K562 (cell line): ENCODE measurements at regions not wholly inside any gene's neighbourhood (a gene's known extent, or its start where the extent isn't known, plus 50 kb on each side); places are given as distances from the start of the nearest gene placed in this dataset.

ENCODE experiments used
- ATAC-seq: fragments of 200-7000 bp; cut with Tn5 transposase; 3 replicates; pipeline ENCODE4 v1.9.1; 2020; ENCODE audit warnings: moderate library complexity
- BruUV-seq: library from RNA; stranded (reverse); fragments of 400-500 nt; replicated peaks from 2 replicates; lab custom pipeline; 2021; lab: Mats Ljungman, UMichigan
- CTCF ChIA-PET: fragments of 300-600 bp; formaldehyde crosslinking; extraction: SDS; loops from one replicate; lab custom pipeline; 2021; ENCODE audit warnings: low intra/inter-chr PET ratio; lab: Yijun Ruan, JAX
- POLR2A ChIA-PET: fragments of 300-600, 350-650 bp; sonication (Branson Sonifier 250); formaldehyde crosslinking; extraction: SDS; loops from one replicate; lab custom pipeline; 2021; ENCODE audit warnings: antibody characterized with exemption, inconsistent platforms; lab: Yijun Ruan, JAX
- DNase-seq, 4 experiments: peaks; one replicate each; pipeline versions ENCODE4 v3.0.0 to v3.0.0-alpha.2; 2011 to 2018; ENCODE audit warnings: low spot score in 3 of 4, mixed read lengths in 3 of 4; ENCODE audit errors: extremely low read depth in 1 of 4
- FAIRE-seq: peaks from 2 replicates; lab custom pipeline; 2011; peaks lifted over from hg19 to GRCh38; lab: Jason Lieb, UNC
- H2AFZ ChIP-seq: 2 replicates; pipeline ENCODE4 v1.6.0; 2011; ENCODE audit warnings: low read depth, low read length, control low read depth, inconsistent platforms
- H3K27ac ChIP-seq: fragments of 200-600 bp; 3 replicates; pipeline ENCODE4 v1.8.0; 2011; ENCODE audit warnings: low read depth, mild to moderate bottlenecking, control low read depth, inconsistent platforms, low read length, moderate library complexity, mixed read lengths; ENCODE audit errors: extremely low read depth
- H3K27me3 ChIP-seq, 2 experiments: fragments of 300-600 bp in 1 of 2; 2 replicates in 1 of 2; 3 replicates in 1 of 2; pipeline versions ENCODE4 v1.6.0 to v1.8.0; 2011; ENCODE audit warnings: inconsistent platforms in 2 of 2, low read length in 2 of 2, mild to moderate bottlenecking in 1 of 2, mixed read lengths in 1 of 2, moderate library complexity in 1 of 2; ENCODE audit not compliant: control insufficient read depth in 2 of 2, insufficient read depth in 2 of 2
- H3K36me3 ChIP-seq: fragments of 300-600 bp; 3 replicates; pipeline ENCODE4 v1.8.0; 2011; ENCODE audit warnings: mild to moderate bottlenecking, low read length, inconsistent platforms; ENCODE audit not compliant: control insufficient read depth, insufficient read depth
- H3K4me1 ChIP-seq, 2 experiments: fragments of 200-600 bp in 1 of 2; replicated peaks in 1 of 2; 2 replicates in 1 of 2; 3 replicates in 1 of 2; pipeline versions ENCODE4 v1.5.1 to v1.8.0; 2011; ENCODE audit warnings: inconsistent platforms in 2 of 2, low read length in 2 of 2, mild to moderate bottlenecking in 1 of 2, mixed read lengths in 1 of 2, moderate library complexity in 1 of 2; ENCODE audit not compliant: control insufficient read depth in 2 of 2, insufficient read depth in 2 of 2
- H3K4me2 ChIP-seq: 2 replicates; pipeline ENCODE4 v1.6.1; 2011; ENCODE audit warnings: low read length, control low read depth, inconsistent platforms, mixed read lengths; ENCODE audit not compliant: insufficient read depth
- H3K4me3 ChIP-seq: fragments of 200-600 bp; sonication (generic), shearing (Covaris generic); 2 replicates; pipeline ENCODE4 v1.5.1; 2016; ENCODE audit warnings: control low read depth, inconsistent platforms
- H3K79me2 ChIP-seq: fragments of 200-600 bp; 3 replicates; pipeline ENCODE4 v1.8.0; 2011; ENCODE audit warnings: low read length, inconsistent platforms; ENCODE audit not compliant: control insufficient read depth, insufficient read depth
- H3K9ac ChIP-seq, 2 experiments: 2 replicates each; pipeline versions ENCODE4 v1.6.0 to v1.6.1; 2011; ENCODE audit warnings: low read depth in 2 of 2, low read length in 2 of 2, control low read depth in 1 of 2, inconsistent platforms in 1 of 2, mild to moderate bottlenecking in 1 of 2, mixed read lengths in 1 of 2; ENCODE audit not compliant: insufficient read depth in 1 of 2
- H3K9me1 ChIP-seq: one replicate; pipeline ENCODE4 v1.6.0; 2011; ENCODE audit warnings: inconsistent platforms, mild to moderate bottlenecking, low read length, moderate library complexity; ENCODE audit not compliant: control insufficient read depth, insufficient read depth
- H3K9me3 ChIP-seq: replicated peaks from 2 replicates; pipeline ENCODE4 v1.5.1; 2011; ENCODE audit warnings: low read depth, low read length, inconsistent platforms; ENCODE audit not compliant: control insufficient read depth, insufficient read depth
- H4K20me1 ChIP-seq: replicated peaks from 2 replicates; pipeline ENCODE4 v1.6.1; 2011; ENCODE audit warnings: low read length, inconsistent platforms, mixed read lengths; ENCODE audit not compliant: control insufficient read depth, insufficient read depth
- KDM4B ChIP-seq, 2 experiments: fragments of 450-650 bp in 1 of 2; sonication (generic) in 1 of 2; IDR thresholded peaks; 2 replicates each; pipeline ENCODE4 v1.6.1; 2016 to 2017; ENCODE audit warnings: borderline replicate concordance in 2 of 2, antibody characterized with exemption in 1 of 2, low read depth in 1 of 2, mild to moderate bottlenecking in 1 of 2
- POLR2G ChIP-seq: fragments of 200-400 bp; formaldehyde crosslinking; IDR thresholded peaks from 2 replicates; pipeline ENCODE4 v1.6.1; 2017; ENCODE audit warnings: low read depth, mild to moderate bottlenecking, antibody characterized with exemption, low read length, moderate library complexity
- ZNF79 ChIP-seq: fragments of 250-450 bp; sonication (Bioruptor Pico); IDR thresholded peaks from 2 replicates; pipeline ENCODE4 v1.4.0; 2020; ENCODE audit warnings: low read depth, mild to moderate bottlenecking, moderate library complexity
- ZSCAN29 ChIP-seq: fragments of 450-650 bp; IDR thresholded peaks from 2 replicates; pipeline ENCODE4 v1.6.1; 2017
- in situ Hi-C: fragments of 300-500 bp; cut with MboI; formaldehyde crosslinking; loops from 4 replicates; pipeline ENCODE4 v1.15.0; 2018; ENCODE audit warnings: inconsistent platforms, mixed read lengths
- intact Hi-C: fragments of 100-400 bp; cut with micrococcal nuclease; formaldehyde crosslinking; loops from 2 replicates; pipeline ENCODE4 v1.14.2; 2022
- TF ChIP-seq, protein P1 (sequence below): sonication (generic); formaldehyde crosslinking; IDR thresholded peaks from 2 replicates; pipeline ENCODE4 v1.8.0; 2023; ENCODE audit warnings: mild to moderate bottlenecking, missing genetic modification reagents
- TF ChIP-seq, protein P2 (sequence below): fragments of 250-450 bp; sonication (Bioruptor Pico); IDR thresholded peaks from 2 replicates; pipeline ENCODE4 v1.5.1; 2021; ENCODE audit warnings: mild to moderate bottlenecking
- TF ChIP-seq, protein P3 (sequence below): fragments of 450-650 bp; conservative IDR thresholded peaks from 2 replicates; pipeline ENCODE4 v1.6.1; 2016; ENCODE audit warnings: missing genetic modification characterization, low read depth, mild to moderate bottlenecking, missing compliant biosample characterization, moderate library complexity

DNA sequence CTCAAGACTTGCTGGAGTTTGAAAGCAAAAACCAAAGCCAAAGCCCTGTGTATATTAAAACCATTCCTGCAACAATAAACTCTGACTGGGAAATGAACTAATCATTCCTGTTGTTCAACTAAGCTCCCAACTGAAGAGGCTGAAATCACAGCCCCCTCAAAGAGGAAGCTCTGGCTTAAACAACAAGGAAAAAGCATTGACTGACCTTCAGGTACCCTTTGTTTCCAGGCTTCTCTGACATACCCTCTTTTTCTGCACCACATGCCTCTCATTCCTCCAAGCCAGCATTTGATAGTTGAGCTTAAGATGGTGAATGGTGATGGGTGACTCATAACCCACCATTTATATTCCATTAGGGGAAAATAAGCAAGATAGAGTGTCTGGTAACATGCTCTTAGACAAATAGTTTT is 470.9 kb upstream of the SOX9 start:
- TF ChIP-seq, protein P1, sequence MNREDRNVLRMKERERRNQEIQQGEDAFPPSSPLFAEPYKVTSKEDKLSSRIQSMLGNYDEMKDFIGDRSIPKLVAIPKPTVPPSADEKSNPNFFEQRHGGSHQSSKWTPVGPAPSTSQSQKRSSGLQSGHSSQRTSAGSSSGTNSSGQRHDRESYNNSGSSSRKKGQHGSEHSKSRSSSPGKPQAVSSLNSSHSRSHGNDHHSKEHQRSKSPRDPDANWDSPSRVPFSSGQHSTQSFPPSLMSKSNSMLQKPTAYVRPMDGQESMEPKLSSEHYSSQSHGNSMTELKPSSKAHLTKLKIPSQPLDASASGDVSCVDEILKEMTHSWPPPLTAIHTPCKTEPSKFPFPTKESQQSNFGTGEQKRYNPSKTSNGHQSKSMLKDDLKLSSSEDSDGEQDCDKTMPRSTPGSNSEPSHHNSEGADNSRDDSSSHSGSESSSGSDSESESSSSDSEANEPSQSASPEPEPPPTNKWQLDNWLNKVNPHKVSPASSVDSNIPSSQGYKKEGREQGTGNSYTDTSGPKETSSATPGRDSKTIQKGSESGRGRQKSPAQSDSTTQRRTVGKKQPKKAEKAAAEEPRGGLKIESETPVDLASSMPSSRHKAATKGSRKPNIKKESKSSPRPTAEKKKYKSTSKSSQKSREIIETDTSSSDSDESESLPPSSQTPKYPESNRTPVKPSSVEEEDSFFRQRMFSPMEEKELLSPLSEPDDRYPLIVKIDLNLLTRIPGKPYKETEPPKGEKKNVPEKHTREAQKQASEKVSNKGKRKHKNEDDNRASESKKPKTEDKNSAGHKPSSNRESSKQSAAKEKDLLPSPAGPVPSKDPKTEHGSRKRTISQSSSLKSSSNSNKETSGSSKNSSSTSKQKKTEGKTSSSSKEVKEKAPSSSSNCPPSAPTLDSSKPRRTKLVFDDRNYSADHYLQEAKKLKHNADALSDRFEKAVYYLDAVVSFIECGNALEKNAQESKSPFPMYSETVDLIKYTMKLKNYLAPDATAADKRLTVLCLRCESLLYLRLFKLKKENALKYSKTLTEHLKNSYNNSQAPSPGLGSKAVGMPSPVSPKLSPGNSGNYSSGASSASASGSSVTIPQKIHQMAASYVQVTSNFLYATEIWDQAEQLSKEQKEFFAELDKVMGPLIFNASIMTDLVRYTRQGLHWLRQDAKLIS (CRISPR knock-in tag), result no peak
- TF ChIP-seq, all 486 proteins: peak for 0
- Histone ChIP-seq H3K9ac (no peak overlapping the region), H4K20me1 (no peaks in the 10 kb centered on the region), H3K4me1 (no peaks in the 10 kb centered on the region), H3K9me3 (0 out of 2 replicates have a peak, but pooled peaks cover 2% of the 10 kb centered on the region), H3K9me1 (no peaks in the 10 kb centered on the region), H3K36me3 (no peaks in the 10 kb centered on the region), H3K27ac (no peak overlapping the region), H3K4me3 (no peak overlapping the region), H3K27me3 (no peaks in the 10 kb centered on the region), H2AFZ (no peak overlapping the region), H3K79me2 (no peaks in the 10 kb centered on the region), H3K4me2 (no peak overlapping the region)
- BruUV-seq, result no TSS peak
- intact Hi-C loops (no loop called here), in situ Hi-C loops (no loop called here)
- CTCF ChIA-PET, result no interaction called here
- no peak for DNase-seq
- no peak for ATAC-seq
- POLR2A ChIA-PET, result no interaction called here
- FAIRE-seq, result no peak

DNA sequence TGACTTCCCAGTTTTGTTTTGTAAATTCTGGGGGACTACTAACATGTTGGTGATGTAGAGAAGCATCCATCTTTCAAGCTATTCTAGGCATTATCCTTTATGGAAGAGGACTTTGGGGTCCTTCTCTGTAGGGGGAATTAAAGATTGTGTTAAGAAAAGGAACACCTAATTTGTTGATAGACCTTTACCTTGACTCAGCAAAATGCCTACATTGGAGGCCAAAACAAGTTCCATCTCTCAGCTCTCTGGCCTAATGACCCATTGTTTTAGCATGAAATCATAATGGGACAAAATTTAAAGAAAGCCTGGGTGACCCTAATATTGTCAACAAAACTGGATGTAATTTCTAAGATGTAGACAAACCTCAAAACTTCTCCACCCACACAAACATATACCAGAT is 465.3 kb upstream of the SOX9 start:
- ChIA-PET CTCF (no interaction called here), POLR2A (no interaction called here)
- Histone ChIP-seq H3K4me3 (no peak overlapping the region), H4K20me1 (no peaks in the 10 kb centered on the region), H3K9me1 (no peaks in the 10 kb centered on the region), H2AFZ (no peak overlapping the region), H3K9me3 (no peaks in the 10 kb centered on the region), H3K9ac (no peak overlapping the region), H3K36me3 (no peaks in the 10 kb centered on the region), H3K27me3 (no peaks in the 10 kb centered on the region), H3K4me2 (no peak overlapping the region), H3K27ac (no peak overlapping the region), H3K4me1 (no peaks in the 10 kb centered on the region), H3K79me2 (no peaks in the 10 kb centered on the region)
- FAIRE-seq (no peak), ATAC-seq (no peak), DNase-seq (no peak)
- no TSS peak for BruUV-seq
- in situ Hi-C loops, result no loop called here
- intact Hi-C loops, result no loop called here
- TF ChIP-seq, protein P2, sequence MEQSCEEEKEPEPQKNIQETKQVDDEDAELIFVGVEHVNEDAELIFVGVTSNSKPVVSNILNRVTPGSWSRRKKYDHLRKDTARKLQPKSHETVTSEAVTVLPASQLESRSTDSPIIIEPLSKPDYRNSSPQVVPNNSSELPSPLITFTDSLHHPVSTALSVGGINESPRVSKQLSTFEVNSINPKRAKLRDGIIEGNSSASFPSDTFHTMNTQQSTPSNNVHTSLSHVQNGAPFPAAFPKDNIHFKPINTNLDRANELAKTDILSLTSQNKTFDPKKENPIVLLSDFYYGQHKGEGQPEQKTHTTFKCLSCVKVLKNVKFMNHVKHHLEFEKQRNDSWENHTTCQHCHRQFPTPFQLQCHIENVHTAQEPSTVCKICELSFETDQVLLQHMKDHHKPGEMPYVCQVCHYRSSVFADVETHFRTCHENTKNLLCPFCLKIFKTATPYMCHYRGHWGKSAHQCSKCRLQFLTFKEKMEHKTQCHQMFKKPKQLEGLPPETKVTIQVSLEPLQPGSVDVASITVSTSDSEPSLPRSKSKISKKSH (CRISPR knock-in tag), result no peak
- TF ChIP-seq, protein P3, sequence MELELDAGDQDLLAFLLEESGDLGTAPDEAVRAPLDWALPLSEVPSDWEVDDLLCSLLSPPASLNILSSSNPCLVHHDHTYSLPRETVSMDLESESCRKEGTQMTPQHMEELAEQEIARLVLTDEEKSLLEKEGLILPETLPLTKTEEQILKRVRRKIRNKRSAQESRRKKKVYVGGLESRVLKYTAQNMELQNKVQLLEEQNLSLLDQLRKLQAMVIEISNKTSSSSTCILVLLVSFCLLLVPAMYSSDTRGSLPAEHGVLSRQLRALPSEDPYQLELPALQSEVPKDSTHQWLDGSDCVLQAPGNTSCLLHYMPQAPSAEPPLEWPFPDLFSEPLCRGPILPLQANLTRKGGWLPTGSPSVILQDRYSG, result no peak
- no peak for TF ChIP-seq POLR2G
- TF ChIP-seq ZSCAN29, result no peak
- no peak for TF ChIP-seq ZNF79 (CRISPR knock-in tag)
- no peak for TF ChIP-seq KDM4B (IDR thresholded peaks at IDR 0.05; ENCODE audit: borderline replicate concordance in 2 of 2, low read depth in 1 of 2)
